Trophoblast cell (in vitro differentiated cells and primary cell): ENCODE measurements at regions not wholly inside any gene's neighbourhood (a gene's known extent, or its start where the extent isn't known, plus 50 kb on each side); places are given as distances from the start of the nearest gene placed in this dataset.

Experiments used
- DNase-seq, 2 donors: peaks; one replicate each; pipeline ENCODE4 v3.0.0-alpha.2; 2016
- H2AFZ ChIP-seq: 2 replicates; pipeline ENCODE4 v1.6.1; 2013; ENCODE audit warnings: low read length, moderate library complexity, mild to moderate bottlenecking; ENCODE audit not compliant: insufficient read depth, poor library complexity
- H2AK5ac ChIP-seq: 2 replicates; pipeline ENCODE4 v1.6.1; 2013; ENCODE audit warnings: mild to moderate bottlenecking, low read length
- H2BK120ac ChIP-seq: 2 replicates; pipeline ENCODE4 v1.6.1; 2013; ENCODE audit warnings: low read length, mild to moderate bottlenecking, moderate library complexity; ENCODE audit not compliant: insufficient read depth, poor library complexity
- H2BK12ac ChIP-seq: 2 replicates; pipeline ENCODE4 v1.6.1; 2013; ENCODE audit warnings: mild to moderate bottlenecking, low read length, moderate library complexity
- H2BK5ac ChIP-seq: 2 replicates; pipeline ENCODE4 v1.6.1; 2013; ENCODE audit warnings: low read length, low read depth, moderate library complexity, mild to moderate bottlenecking; ENCODE audit not compliant: poor library complexity
- H3K14ac ChIP-seq: 2 replicates; pipeline ENCODE4 v1.6.1; 2013; ENCODE audit warnings: mild to moderate bottlenecking, low read length
- H3K18ac ChIP-seq: 2 replicates; pipeline ENCODE4 v1.6.1; 2013; ENCODE audit warnings: mild to moderate bottlenecking, low read length
- H3K23ac ChIP-seq: 2 replicates; pipeline ENCODE4 v1.6.1; 2013; ENCODE audit warnings: low read length
- H3K27ac ChIP-seq: 2 replicates; pipeline ENCODE4 v1.5.1; 2013; ENCODE audit warnings: low read depth, mild to moderate bottlenecking, inconsistent platforms, low read length, moderate library complexity
- H3K27me3 ChIP-seq: 2 replicates; pipeline ENCODE4 v1.6.1; 2013; ENCODE audit warnings: inconsistent platforms, mild to moderate bottlenecking, low read length, moderate library complexity; ENCODE audit not compliant: insufficient read depth
- H3K36me3 ChIP-seq, 2 experiments: 1 replicate in 1 of 2; 2 replicates in 1 of 2; pipeline ENCODE4 v1.6.1; 2013; ENCODE audit warnings: low read length in 2 of 2, mild to moderate bottlenecking in 2 of 2, moderate library complexity in 1 of 2; ENCODE audit not compliant: insufficient read depth in 2 of 2, control insufficient read depth in 1 of 2
- H3K4ac ChIP-seq: 2 replicates; pipeline ENCODE4 v1.6.1; 2013; ENCODE audit warnings: low read depth, mild to moderate bottlenecking, low read length, moderate library complexity
- H3K4me1 ChIP-seq, 2 experiments: 1 replicate in 1 of 2; 2 replicates in 1 of 2; pipeline ENCODE4 v1.6.1; 2013; ENCODE audit warnings: low read length in 2 of 2, mild to moderate bottlenecking in 2 of 2, moderate library complexity in 1 of 2; ENCODE audit not compliant: insufficient read depth in 2 of 2, control insufficient read depth in 1 of 2
- H3K4me2 ChIP-seq: 2 replicates; pipeline ENCODE4 v1.6.1; 2013; ENCODE audit warnings: inconsistent platforms, mild to moderate bottlenecking, low read length, moderate library complexity
- H3K4me3 ChIP-seq: 2 replicates; pipeline ENCODE4 v1.5.1; 2013; ENCODE audit warnings: mild to moderate bottlenecking, low read depth, low read length, inconsistent platforms
- H3K79me1 ChIP-seq: one replicate; pipeline ENCODE4 v1.6.1; 2013; ENCODE audit warnings: low read length
- H3K79me2 ChIP-seq: 2 replicates; pipeline ENCODE4 v1.6.1; 2013; ENCODE audit warnings: low read length, mild to moderate bottlenecking; ENCODE audit not compliant: control insufficient read depth, insufficient read depth, poor library complexity
- H3K9ac ChIP-seq: 2 replicates; pipeline ENCODE4 v1.6.1; 2013; ENCODE audit warnings: mild to moderate bottlenecking, low read length
- H3K9me3 ChIP-seq: 2 replicates; pipeline ENCODE4 v1.6.1; 2013; ENCODE audit warnings: low read depth, mild to moderate bottlenecking, control low read depth, inconsistent platforms, low read length; ENCODE audit not compliant: insufficient read depth
- H4K12ac ChIP-seq: 2 replicates; pipeline ENCODE4 v1.6.1; 2013; ENCODE audit warnings: low read depth, mild to moderate bottlenecking, low read length, moderate library complexity
- H4K8ac ChIP-seq: 2 replicates; pipeline ENCODE4 v1.6.1; 2013; ENCODE audit warnings: low read depth, mild to moderate bottlenecking, low read length, moderate library complexity
- H4K91ac ChIP-seq: one replicate; pipeline ENCODE4 v1.6.1; 2013; ENCODE audit warnings: low read depth, mild to moderate bottlenecking, low read length, moderate library complexity
- WGBS: extraction: QIAGEN DNeasy Blood & Tissue Kit; methylation state at CpG from one replicate; pipeline ENCODE4 v1.1.7; 2013; ENCODE audit warnings: missing lambda C conversion rate; ENCODE audit not compliant: insufficient read length, insufficient coverage; ENCODE audit errors: extremely low coverage; 5-methylcytosine and 5-hydroxymethylcytosine counted together

DNA sequence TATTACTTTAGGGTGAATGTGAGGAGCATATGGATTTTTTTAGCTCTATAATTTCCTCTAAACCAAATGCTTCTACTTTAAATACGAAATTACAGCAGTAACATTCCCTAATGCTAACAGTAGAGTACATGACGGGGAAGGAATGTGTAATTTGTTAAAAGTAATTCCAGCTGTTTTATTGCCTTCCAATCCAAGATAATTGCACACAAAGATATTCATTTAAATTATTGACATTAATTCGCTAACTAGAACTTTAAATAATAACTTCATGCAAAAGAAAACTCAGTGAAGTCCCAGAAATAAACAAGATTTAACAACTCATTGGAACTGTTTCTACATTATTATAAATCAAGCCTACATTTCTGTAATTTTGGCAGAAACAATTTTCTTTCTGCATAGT, 261.4 kb upstream of the CFAP20DC start:
- H3K9ac ChIP-seq, result no peak overlapping the region
- H2BK12ac ChIP-seq, result no peak overlapping the region
- H2BK120ac ChIP-seq, result no peak overlapping the region
- no peak overlapping the region for H3K14ac ChIP-seq
- no peak for DNase-seq
- no peak overlapping the region for H3K27ac ChIP-seq
- no peak overlapping the region for H3K23ac ChIP-seq
- no peaks in the 10 kb centered on the region for H3K9me3 ChIP-seq
- no peaks in the 10 kb centered on the region for H3K27me3 ChIP-seq
- H3K79me1 ChIP-seq, result peaks cover 2% of the 10 kb centered on the region
- no peaks in the 10 kb centered on the region for H3K36me3 ChIP-seq
- H3K79me2 ChIP-seq, result no peaks in the 10 kb centered on the region
- H2AK5ac ChIP-seq, result no peak overlapping the region
- H2BK5ac ChIP-seq, result no peak overlapping the region
- H3K18ac ChIP-seq, result no peak overlapping the region
- H3K4me1 ChIP-seq, result peaks cover 0 to 2% of the 10 kb centered on the region in 2 experiments
- H3K4me3 ChIP-seq, result no peak overlapping the region
- H4K12ac ChIP-seq, result no peak overlapping the region
- no CpG with 5 or more reads among the region's 3 CpGs for WGBS
- H3K4ac ChIP-seq, result no peak overlapping the region
- no peak overlapping the region for H2AFZ ChIP-seq
- H3K4me2 ChIP-seq, result no peak overlapping the region
- H4K91ac ChIP-seq, result no peak overlapping the region
- H4K8ac ChIP-seq, result no peak overlapping the region

DNA sequence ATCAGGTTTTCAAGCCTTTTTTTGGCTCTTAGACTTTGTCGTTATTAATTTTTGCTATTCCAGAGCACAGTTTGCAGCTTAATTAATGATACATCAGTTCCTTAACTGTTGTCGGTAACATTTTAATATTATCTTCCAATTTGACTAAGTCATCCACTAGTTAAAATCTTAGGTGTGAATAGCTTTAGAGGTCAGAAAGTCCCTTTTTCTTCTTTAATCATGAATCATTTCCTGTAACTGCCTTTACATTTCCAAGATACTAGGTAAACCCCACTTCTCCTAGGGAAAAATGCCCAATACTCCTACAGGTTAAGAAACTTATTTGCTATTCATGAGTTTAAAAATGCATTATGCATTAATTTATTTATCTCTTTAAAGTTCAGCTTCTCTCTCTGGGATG, 260.9 kb upstream of the CFAP20DC start:
- H3K4ac ChIP-seq, result no peak overlapping the region
- H3K4me1 ChIP-seq, result peaks cover 0 to 2% of the 10 kb centered on the region in 2 experiments
- H2AFZ ChIP-seq, result no peak overlapping the region
- no peaks in the 10 kb centered on the region for H3K79me2 ChIP-seq
- H3K9ac ChIP-seq, result no peak overlapping the region
- peaks cover 2% of the 10 kb centered on the region for H3K79me1 ChIP-seq
- no peak overlapping the region for H3K4me2 ChIP-seq
- no peaks in the 10 kb centered on the region for H3K9me3 ChIP-seq
- no peak overlapping the region for H3K14ac ChIP-seq
- no peak overlapping the region for H3K18ac ChIP-seq
- WGBS, result no CpG with 5 or more reads among the region's 2 CpGs
- H3K23ac ChIP-seq, result no peak overlapping the region
- no peaks in the 10 kb centered on the region for H3K27me3 ChIP-seq
- no peak overlapping the region for H4K8ac ChIP-seq
- no peak overlapping the region for H3K27ac ChIP-seq
- no peak overlapping the region for H4K91ac ChIP-seq
- no peaks in the 10 kb centered on the region for H3K36me3 ChIP-seq
- H2BK5ac ChIP-seq, result no peak overlapping the region
- H3K4me3 ChIP-seq, result no peak overlapping the region
- no peak overlapping the region for H4K12ac ChIP-seq
- no peak overlapping the region for H2BK120ac ChIP-seq
- H2BK12ac ChIP-seq, result no peak overlapping the region
- no peak overlapping the region for H2AK5ac ChIP-seq
- no peak for DNase-seq

DNA sequence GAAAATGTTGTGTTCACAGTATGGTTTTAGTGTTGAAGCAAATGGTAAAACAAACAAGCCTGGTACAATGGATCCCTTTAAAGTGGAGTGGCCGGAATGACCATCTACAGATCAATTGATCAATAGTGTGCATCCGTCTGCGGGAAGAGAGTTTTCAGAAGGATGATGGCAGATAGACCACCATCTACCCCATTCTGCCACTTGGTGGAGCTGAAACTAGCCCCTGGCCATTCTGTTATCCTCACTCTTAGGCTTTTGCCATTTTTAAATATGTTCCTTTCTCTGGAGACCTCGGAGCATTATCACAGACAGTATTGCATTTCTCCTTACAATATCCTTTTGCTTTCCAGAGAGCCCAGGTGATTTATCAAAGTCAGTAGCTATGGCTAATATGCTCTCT, 258.9 kb upstream of the CFAP20DC start:
- Histone ChIP-seq H3K27me3 (no peaks in the 10 kb centered on the region), H3K27ac (no peak overlapping the region), H4K12ac (no peak overlapping the region), H4K91ac (no peak overlapping the region), H2BK12ac (no peak overlapping the region), H2BK120ac (no peak overlapping the region), H3K9ac (no peak overlapping the region), H3K14ac (no peak overlapping the region), H3K4me3 (no peak overlapping the region), H3K79me2 (no peaks in the 10 kb centered on the region), H2AK5ac (no peak overlapping the region), H2BK5ac (no peak overlapping the region), H3K4ac (no peak overlapping the region), H3K9me3 (no peaks in the 10 kb centered on the region), H3K36me3 (no peaks in the 10 kb centered on the region), H3K23ac (no peak overlapping the region), H2AFZ (no peak overlapping the region), H3K79me1 (no peaks in the 10 kb centered on the region), H3K18ac (no peak overlapping the region), H3K4me2 (no peak overlapping the region), H4K8ac (no peak overlapping the region), H3K4me1 (no peaks in the 10 kb centered on the region)
- DNase-seq, result no peak
- no CpG with 5 or more reads among the region's 4 CpGs for WGBS

DNA sequence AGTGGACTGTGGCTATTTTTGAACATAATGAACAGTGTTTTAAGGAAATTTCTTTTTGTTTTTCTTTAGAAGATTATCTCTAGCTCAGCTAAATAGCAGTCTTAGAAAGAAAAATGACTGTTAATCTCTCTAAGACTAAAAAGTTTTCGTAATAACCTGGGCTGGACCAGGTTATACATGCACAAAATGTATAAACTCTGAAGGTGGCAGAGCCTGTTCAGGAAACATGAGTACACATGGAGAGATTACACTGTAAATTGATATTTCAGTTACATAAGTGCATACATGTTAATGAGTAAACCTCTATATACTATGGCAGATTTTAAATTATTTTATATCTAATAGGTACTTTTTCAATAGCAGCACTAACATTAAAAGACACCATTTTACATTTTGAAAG, 258.2 kb upstream of the CFAP20DC start:
- no peak overlapping the region for H3K4me3 ChIP-seq
- no peak overlapping the region for H3K4ac ChIP-seq
- no peak overlapping the region for H3K14ac ChIP-seq
- H4K91ac ChIP-seq, result no peak overlapping the region
- H2BK12ac ChIP-seq, result no peak overlapping the region
- H2AFZ ChIP-seq, result no peak overlapping the region
- H3K4me2 ChIP-seq, result no peak overlapping the region
- no peaks in the 10 kb centered on the region for H3K27me3 ChIP-seq
- H3K9me3 ChIP-seq, result no peaks in the 10 kb centered on the region
- no peak overlapping the region for H3K23ac ChIP-seq
- no peak overlapping the region for H3K9ac ChIP-seq
- H3K79me2 ChIP-seq, result no peaks in the 10 kb centered on the region
- no peaks in the 10 kb centered on the region for H3K4me1 ChIP-seq
- no peak for DNase-seq
- H3K36me3 ChIP-seq, result no peaks in the 10 kb centered on the region
- H3K27ac ChIP-seq, result no peak overlapping the region
- no peak overlapping the region for H2BK120ac ChIP-seq
- no CpG with 5 or more reads among the region's 1 CpG for WGBS
- H4K8ac ChIP-seq, result no peak overlapping the region
- no peaks in the 10 kb centered on the region for H3K79me1 ChIP-seq
- no peak overlapping the region for H4K12ac ChIP-seq
- H2AK5ac ChIP-seq, result no peak overlapping the region
- H2BK5ac ChIP-seq, result no peak overlapping the region
- H3K18ac ChIP-seq, result no peak overlapping the region
